ENCODE measurements at regions not wholly inside any gene's neighbourhood (a gene's known extent, or its start where the extent isn't known, plus 50 kb on each side); places are given as distances from the start of the nearest gene placed in this dataset.

DNA sequence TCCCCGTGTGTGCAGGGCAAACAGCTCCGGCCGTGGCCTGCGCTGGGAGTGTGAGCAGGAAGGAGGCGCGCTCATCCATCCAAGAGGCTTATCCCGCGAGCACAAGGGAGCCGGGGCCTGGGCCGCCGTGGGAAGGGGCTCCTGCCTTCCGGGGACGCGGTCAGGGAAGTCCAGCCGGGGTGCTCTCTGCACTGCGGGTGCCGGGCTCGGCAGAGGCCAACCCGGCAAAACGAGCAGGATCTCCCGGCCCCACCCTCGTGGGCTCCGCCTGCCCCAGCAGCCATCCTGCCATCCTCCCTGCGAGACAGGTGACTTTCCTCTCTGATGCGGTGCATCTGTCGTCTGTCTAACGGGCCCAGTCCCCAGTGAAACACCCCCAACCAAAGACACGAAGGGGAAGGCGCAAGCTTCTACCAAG is 244.2 kb downstream of the AUH start:
- WGBS, 2 donors = 73 to 92% methylated on average over 14 to 15 of the region's 29 CpGs
- Histone ChIP-seq H3K9me3 (peaks cover 0 to 5% (median 0%) of the 10 kb centered on the region in 4 donors), H3K27ac (peak overlapping the region; percentile 41 to 87 (median 79)), H3K4me3 (peak overlapping the region in 2 of 4 donors; percentile 29 to 33), H3K36me3 (no peaks in the 10 kb centered on the region), H3K4me1 (peaks cover 0 to 44% (median 14%) of the 10 kb centered on the region in 4 donors), H3K27me3 (no peaks in the 10 kb centered on the region)
- DNase-seq (ENCODE audit: low spot score in 2 of 2) = no peak
- no peak for TF ChIP-seq EP300 (IDR thresholded peaks at IDR 0.05)
- TF ChIP-seq, protein P1, sequence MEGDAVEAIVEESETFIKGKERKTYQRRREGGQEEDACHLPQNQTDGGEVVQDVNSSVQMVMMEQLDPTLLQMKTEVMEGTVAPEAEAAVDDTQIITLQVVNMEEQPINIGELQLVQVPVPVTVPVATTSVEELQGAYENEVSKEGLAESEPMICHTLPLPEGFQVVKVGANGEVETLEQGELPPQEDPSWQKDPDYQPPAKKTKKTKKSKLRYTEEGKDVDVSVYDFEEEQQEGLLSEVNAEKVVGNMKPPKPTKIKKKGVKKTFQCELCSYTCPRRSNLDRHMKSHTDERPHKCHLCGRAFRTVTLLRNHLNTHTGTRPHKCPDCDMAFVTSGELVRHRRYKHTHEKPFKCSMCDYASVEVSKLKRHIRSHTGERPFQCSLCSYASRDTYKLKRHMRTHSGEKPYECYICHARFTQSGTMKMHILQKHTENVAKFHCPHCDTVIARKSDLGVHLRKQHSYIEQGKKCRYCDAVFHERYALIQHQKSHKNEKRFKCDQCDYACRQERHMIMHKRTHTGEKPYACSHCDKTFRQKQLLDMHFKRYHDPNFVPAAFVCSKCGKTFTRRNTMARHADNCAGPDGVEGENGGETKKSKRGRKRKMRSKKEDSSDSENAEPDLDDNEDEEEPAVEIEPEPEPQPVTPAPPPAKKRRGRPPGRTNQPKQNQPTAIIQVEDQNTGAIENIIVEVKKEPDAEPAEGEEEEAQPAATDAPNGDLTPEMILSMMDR (IDR thresholded peaks at IDR 0.05) = no peak
- TF ChIP-seq POLR2A (IDR thresholded peaks at IDR 0.05) = no peak

DNA sequence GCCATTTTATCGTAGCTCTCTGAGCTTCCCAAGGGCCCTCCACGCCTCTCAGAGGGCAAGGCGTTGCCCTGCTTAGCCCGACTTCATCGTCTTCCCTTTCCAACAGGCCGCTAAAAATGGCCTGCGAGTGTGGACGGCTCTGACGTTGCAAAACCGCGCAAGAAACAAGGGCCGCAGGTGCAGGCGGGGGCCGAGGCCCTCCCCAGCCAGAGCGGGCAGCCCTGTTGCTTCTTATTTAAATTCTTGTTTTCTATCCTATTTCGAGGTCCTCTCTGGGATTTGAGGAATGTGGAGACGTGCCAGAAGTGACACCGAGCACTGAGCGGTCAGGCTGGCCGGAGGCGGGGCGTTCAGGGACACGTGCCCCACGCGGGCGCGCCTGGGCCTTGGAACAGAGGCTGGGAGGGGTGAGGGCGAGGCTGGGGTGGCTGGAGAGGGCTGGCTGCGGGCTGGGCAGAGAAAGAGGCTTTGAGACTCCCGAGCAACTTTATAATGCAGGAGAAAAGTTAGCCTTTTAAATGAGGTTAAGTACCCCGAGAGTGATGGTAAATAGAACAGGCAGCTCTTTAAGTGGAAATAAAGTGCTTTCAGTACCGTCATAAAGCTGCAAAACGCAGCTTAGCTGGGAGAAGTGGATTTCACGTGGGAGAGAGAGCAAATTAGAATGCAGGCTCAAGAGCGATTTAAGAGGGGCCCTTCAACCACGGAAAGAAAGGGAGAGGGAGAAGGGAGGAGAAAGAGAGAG is 243.6 kb downstream of the AUH start:
- Histone ChIP-seq H3K4me1 (peaks cover 0 to 44% (median 14%) of the 10 kb centered on the region in 4 donors), H3K4me3 (peak overlapping the region; percentile 20 to 34 (median 31)), H3K36me3 (no peaks in the 10 kb centered on the region), H3K27ac (peak overlapping the region; percentile 58 to 87 (median 79)), H3K9me3 (peaks cover 0 to 5% (median 0%) of the 10 kb centered on the region in 4 donors), H3K27me3 (no peaks in the 10 kb centered on the region)
- TF ChIP-seq POLR2A (IDR thresholded peaks at IDR 0.05) (peak; percentile 66 to 68), EP300 (IDR thresholded peaks at IDR 0.05) (peak; percentile 79 to 87)
- TF ChIP-seq, protein P1 (IDR thresholded peaks at IDR 0.05) = no peak
- peak; percentile 87 to 94 for DNase-seq (ENCODE audit: low spot score in 2 of 2)
- 6 to 20% methylated on average over 30 to 36 of the region's 36 CpGs for WGBS, 2 donors

DNA sequence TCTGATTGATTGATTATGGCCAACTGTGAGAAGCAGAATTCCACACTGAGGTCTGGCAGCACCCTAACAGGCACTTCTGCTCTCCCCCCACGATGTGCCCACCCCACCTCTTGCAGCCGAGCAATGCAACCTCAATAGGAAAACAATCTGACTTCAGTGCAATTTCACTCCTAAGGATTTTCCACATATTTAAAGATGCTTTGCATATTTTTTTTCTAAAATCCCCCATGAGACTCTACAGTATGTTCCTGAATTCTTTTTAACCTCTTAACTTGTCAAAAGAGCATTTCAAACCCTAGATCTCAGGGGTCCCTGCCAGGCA is 243.1 kb downstream of the AUH start:
- TF ChIP-seq, protein P1 (IDR thresholded peaks at IDR 0.05) = no peak
- TF ChIP-seq POLR2A (IDR thresholded peaks at IDR 0.05) (no peak), EP300 (IDR thresholded peaks at IDR 0.05) (no peak)
- Histone ChIP-seq H3K27me3 (no peaks in the 10 kb centered on the region), H3K4me1 (peaks cover 0 to 44% (median 14%) of the 10 kb centered on the region in 4 donors), H3K4me3 (peak overlapping the region; percentile 20 to 34 (median 31)), H3K36me3 (no peaks in the 10 kb centered on the region), H3K9me3 (peaks cover 0 to 5% (median 0%) of the 10 kb centered on the region in 4 donors), H3K27ac (peak overlapping the region; percentile 58 to 87 (median 79))
- WGBS, 2 donors = 0 to 16% methylated on average over 2 of the region's 2 CpGs
- DNase-seq (ENCODE audit: low spot score in 2 of 2) = no peak

DNA sequence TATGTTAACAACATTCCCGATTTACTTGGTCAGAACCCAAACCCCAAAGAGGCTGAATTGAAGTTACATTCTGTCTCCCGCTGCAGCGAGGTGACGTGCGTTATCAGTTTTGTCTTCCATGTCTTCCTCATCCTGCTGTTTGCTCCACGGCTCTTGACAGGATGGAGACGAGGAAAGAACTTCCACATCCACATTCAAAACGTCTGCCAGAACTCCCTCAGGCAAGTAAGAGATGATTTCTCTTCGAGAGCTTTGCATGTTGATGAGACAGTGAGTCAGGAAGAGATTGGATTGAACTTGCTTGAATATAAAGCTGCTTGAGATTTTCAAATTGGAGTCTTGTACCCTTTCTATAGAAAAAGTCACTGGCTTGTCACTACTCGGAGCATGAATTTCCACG is 242.6 kb downstream of the AUH start:
- H3K4me1 ChIP-seq = peaks cover 0 to 44% (median 14%) of the 10 kb centered on the region in 4 donors
- peak overlapping the region; percentile 58 to 87 (median 79) for H3K27ac ChIP-seq
- H3K36me3 ChIP-seq = no peaks in the 10 kb centered on the region
- H3K9me3 ChIP-seq = peaks cover 0 to 5% (median 0%) of the 10 kb centered on the region in 4 donors
- H3K27me3 ChIP-seq = no peaks in the 10 kb centered on the region
- peak overlapping the region in 2 of 4 donors; percentile 29 to 33 for H3K4me3 ChIP-seq
- DNase-seq (ENCODE audit: low spot score in 2 of 2) = no peak
- TF ChIP-seq, protein P1 (IDR thresholded peaks at IDR 0.05) = no peak
- TF ChIP-seq POLR2A (IDR thresholded peaks at IDR 0.05) = no peak
- no peak for TF ChIP-seq EP300 (IDR thresholded peaks at IDR 0.05)
- WGBS, 2 donors = 30 to 43% methylated on average over 11 of the region's 11 CpGs

DNA sequence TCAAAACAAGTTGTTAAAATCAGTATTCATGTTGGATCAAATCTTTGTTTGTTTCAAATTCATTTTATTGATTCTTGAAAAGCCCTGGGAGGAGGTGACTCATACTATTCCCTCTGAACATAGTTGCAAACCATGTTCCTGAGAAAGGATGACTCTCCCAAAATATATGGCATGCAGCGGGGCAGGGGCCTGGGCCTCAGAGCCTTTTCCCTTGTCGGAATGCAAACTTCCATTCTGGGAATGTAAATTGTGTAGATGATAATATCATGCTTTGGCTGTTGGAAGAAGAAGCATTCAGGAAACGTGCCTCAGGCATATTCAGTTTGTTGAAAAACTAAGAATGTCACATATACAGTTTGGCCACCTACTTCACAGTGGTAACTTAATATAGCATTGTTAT is 242.0 kb downstream of the AUH start:
- Histone ChIP-seq H3K27ac (peak overlapping the region in 3 of 4 donors; percentile 16 to 87 (median 85)), H3K27me3 (no peaks in the 10 kb centered on the region), H3K4me3 (no peak overlapping the region), H3K9me3 (peaks cover 0 to 7% (median 0%) of the 10 kb centered on the region in 4 donors), H3K4me1 (peaks cover 0 to 44% (median 14%) of the 10 kb centered on the region in 4 donors), H3K36me3 (no peaks in the 10 kb centered on the region)
- DNase-seq (ENCODE audit: low spot score in 2 of 2) = no peak
- TF ChIP-seq, protein P1 (IDR thresholded peaks at IDR 0.05) = no peak
- TF ChIP-seq EP300 (IDR thresholded peaks at IDR 0.05) (no peak), POLR2A (IDR thresholded peaks at IDR 0.05) (no peak)
- 30 to 46% methylated on average over 3 of the region's 3 CpGs for WGBS, 2 donors
